HG03460 (cell line): ENCODE measurements at regions not wholly inside any gene's neighbourhood (a gene's known extent, or its start where the extent isn't known, plus 50 kb on each side); places are given as distances from the start of the nearest gene placed in this dataset.

Experiments
- ATAC-seq: cut with Tn5 transposase; IDR thresholded peaks from one replicate; pipeline ENCODE4 v1.9.1; 2021; ENCODE audit not compliant: unreplicated experiment

GRCh38 chr2:236867441-236868260 is 218.0 kb upstream of the COPS8 start:
- no peak for ATAC-seq

GRCh38 chr2:236870370-236870769 is 215.3 kb upstream of the COPS8 start:
- ATAC-seq: no peak

GRCh38 chr2:236871500-236872001 is 214.1 kb upstream of the COPS8 start:
- no peak for ATAC-seq

GRCh38 chr2:236872015-236872414 is 213.7 kb upstream of the COPS8 start:
- ATAC-seq: no peak

GRCh38 chr2:236872981-236873380 is 212.7 kb upstream of the COPS8 start:
- ATAC-seq: no peak

- no peak for ATAC-seq
These were observed 212.1 kb upstream of the COPS8 start for GRCh38 chr2:236873636-236874035.

- ATAC-seq: no peak
These were observed 210.7 kb upstream of the COPS8 start for GRCh38 chr2:236874866-236875481.

- ATAC-seq: no peak
These were observed 209.7 kb upstream of the COPS8 start for GRCh38 chr2:236875906-236876505.

- ATAC-seq: no peak
These were observed 209.0 kb upstream of the COPS8 start for GRCh38 chr2:236876642-236877041.

GRCh38 chr2:236877972-236878371 is 207.7 kb upstream of the COPS8 start:
- no peak for ATAC-seq

- no peak for ATAC-seq
These were observed 206.2 kb upstream of the COPS8 start for GRCh38 chr2:236879416-236879963.

GRCh38 chr2:236882074-236882473 is 203.6 kb upstream of the COPS8 start:
- no peak for ATAC-seq

- no peak for ATAC-seq
These were observed 202.8 kb upstream of the COPS8 start for GRCh38 chr2:236882930-236883329.

GRCh38 chr2:236883819-236884218 is 201.9 kb upstream of the COPS8 start:
- no peak for ATAC-seq

GRCh38 chr2:236884569-236885175 is 201.0 kb upstream of the COPS8 start:
- no peak for ATAC-seq

- no peak for ATAC-seq
These were observed 199.2 kb upstream of the COPS8 start for GRCh38 chr2:236886456-236886855.

- no peak for ATAC-seq
These were observed 198.2 kb upstream of the COPS8 start for GRCh38 chr2:236887531-236887930.

- no peak for ATAC-seq
These were observed 197.5 kb upstream of the COPS8 start for GRCh38 chr2:236887953-236888793.

- no peak for ATAC-seq
These were observed 196.6 kb upstream of the COPS8 start for GRCh38 chr2:236888794-236889780.
